SK-MEL-5 (cell line): ENCODE measurements at regions not wholly inside any gene's neighbourhood (a gene's known extent, or its start where the extent isn't known, plus 50 kb on each side); places are given as distances from the start of the nearest gene placed in this dataset.

Experiments used
- DNase-seq: peaks from one replicate; pipeline ENCODE4 v3.0.0-alpha.2; 2016; ENCODE audit warnings: low read depth, low spot score
- in situ Hi-C: cut with HindIII; loops from 2 replicates; pipeline ENCODE4 v1.10.0; 2016; ENCODE audit warnings: low sequenced_read_pairs, high pct_unique_total_duplicates, low pct_unique_long_range_greater_than_20kb

DNA sequence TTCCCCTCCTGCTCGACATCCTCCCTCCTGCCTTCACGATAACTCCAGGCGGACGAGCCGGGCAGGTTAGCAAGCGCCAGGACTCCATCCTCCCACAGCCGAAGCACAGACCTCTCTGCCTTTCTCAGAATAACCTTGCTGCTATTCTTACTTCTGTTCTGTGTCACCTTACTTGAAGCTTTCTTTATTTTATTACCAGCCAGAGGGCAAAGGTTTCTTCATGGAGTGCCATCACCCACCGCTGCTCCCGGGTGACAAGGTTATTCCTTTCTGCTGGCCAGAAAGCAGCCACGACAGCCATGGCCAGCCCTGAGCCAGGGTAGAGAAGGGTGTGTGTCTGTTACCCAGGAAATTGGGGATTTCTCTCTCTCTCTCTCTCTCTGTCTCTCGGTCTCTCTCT lies 227.1 kb downstream of the ANAPC1 start:
- DNase-seq = no peak
- in situ Hi-C loops = no loop called here

DNA sequence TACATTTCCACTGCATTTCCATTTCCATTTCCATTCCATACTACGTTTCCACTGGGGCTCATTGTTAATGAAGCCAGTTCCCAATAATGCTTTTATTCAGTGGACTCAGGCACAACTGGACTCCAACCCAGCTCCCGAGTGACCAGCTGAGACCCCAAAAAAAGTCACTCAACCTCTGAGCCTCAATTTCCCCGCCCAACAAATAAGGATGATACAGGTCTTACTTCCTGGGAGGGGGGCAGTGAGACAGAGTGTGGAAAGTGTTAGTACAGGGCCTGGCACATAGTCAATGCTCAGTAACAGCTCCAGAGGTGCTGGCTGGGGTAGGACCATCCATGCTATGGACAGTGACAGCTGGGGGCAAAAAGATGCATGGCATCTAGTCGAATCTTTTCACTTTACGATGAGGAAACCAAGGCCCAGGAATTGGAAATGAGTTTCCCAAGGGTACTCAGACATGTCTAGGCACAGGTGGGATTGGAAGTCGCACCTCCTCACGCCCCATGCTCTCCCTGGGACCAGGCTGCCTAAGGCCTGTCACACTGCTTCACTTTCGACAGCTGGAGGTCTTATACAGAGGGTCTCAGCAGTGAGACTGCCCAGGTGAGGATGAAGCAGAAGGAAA lies 226.5 kb downstream of the ANAPC1 start:
- in situ Hi-C loops = no loop called here
- no peak for DNase-seq

DNA sequence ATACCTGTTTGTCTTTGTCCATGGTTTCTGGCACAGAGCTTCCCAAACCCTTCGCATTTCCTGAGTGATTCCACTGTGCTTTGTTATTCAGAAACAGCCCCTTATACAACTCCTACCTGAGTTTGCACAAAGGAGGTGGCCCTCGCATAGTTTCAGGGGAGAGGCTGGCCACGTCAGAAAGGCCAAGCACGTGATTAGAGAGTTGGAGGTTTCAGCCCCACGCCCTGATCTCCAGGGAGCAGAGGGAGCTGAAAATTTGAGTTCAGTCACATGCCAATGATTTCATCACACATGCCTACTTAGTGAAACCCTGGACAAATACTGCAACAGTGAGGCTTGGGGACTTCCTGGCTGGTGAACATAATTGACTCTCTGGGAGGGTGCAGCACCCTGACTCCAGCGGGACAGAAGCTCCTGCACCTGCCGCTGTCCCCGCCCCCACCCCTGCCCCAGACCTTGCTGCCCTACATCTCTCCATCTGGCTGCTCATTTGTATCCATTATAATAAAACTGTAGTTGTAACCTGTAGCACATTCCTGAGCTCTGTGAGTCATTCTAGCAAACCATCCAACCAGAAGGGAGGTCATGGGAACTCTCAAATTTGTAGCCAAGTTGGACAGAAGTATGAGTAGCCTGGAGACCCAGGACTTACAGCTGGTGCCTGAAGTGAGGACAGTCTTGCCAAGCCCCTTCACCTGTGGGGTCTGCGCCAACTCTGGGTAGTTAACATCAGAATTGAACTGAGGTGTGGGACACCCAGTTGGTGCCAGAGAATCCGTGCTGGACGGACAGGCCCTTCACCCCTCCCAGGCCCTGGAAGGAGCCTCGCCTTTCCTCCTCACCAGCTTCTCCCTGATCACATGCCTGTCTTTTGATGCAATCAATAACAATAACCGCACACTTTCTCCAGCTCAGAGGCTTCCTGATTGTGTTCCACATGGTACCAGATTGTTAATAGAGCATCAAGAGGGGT lies 224.3 kb downstream of the ANAPC1 start:
- in situ Hi-C loops = no loop called here
- DNase-seq = peak; percentile 65

DNA sequence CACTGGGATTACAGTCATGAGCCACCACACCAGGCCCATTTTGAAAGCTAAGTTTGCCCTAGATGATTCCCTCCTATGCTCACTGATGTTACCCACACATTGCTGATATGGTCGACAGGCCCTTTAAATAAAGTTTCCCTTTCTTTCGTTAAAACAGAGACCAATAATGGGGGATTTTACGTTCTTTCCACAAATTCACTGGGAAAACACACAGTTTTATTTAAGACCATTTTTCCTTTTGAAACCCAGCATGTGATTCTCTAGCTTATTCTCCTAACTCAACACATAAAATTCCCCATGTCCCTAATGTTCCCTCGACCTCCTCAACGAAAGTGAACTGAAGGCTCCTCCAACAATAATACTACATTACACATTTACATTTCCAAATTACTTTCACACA lies 223.2 kb downstream of the ANAPC1 start:
- in situ Hi-C loops = no loop called here
- no peak for DNase-seq

DNA sequence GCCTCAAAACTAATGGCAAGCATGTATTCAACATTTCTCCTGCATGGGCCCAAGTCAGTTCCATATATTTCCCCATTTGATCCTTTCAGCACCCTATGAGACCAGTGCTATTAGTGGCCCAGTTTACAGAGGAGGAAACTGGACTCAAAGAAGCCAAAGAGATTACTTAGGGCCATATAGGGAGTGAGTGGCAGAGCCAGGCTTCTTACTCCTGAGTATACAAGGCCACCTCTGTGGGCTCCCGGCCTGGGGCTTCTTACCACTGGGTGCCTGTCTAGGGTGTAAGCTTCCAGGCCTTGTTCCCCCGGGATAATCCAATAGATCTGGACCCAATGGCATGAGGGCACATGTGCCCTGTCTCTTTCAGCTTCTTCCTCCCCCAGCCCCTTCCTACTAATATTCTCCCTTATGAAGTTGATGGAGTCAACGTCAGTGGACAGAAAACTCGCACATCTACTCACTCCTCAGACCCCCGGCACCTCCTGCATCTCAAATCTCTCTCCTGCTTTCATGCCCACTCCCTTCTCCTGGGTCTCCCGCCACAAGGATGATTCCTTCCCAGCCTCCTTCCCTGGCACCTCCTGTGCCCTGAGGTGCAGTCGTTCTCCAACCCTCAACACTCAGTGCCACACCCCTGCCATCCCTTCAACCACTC lies 222.6 kb downstream of the ANAPC1 start:
- in situ Hi-C loops = no loop called here
- no peak for DNase-seq

DNA sequence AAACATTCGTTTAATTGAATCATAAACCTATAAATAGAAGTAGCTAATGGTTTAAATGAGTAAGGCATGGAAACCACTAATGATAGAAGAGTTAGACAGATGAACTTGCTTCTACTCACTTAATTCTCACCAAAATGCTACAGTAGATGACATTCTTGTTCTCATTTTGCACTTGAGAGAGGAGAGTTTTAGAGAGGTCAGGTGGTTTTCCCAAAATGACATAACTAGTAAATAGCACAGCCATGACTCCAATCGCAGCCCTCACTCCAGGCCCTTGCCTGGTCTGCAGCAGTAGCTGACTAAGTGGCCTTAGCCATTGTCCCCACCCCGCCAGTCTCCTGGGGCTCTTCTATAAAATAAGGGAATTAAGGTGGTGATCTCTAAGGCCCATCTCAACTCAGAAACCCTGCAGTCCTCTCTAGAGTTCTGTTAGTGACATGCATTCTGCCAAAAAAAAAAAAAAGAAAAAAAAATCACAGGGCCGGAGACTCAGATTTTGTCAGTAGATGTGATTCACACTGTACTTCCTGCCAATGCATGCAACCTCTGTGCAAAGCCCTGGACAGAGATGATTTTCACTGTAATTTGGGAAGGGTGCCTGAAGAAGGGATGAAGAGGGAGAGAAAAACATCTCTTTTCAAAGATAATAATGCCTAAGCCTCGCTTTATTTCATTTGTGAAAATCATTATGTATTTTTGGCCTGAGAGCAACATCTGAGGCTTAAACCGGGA lies 221.8 kb downstream of the ANAPC1 start:
- in situ Hi-C loops = no loop called here
- no peak for DNase-seq

DNA sequence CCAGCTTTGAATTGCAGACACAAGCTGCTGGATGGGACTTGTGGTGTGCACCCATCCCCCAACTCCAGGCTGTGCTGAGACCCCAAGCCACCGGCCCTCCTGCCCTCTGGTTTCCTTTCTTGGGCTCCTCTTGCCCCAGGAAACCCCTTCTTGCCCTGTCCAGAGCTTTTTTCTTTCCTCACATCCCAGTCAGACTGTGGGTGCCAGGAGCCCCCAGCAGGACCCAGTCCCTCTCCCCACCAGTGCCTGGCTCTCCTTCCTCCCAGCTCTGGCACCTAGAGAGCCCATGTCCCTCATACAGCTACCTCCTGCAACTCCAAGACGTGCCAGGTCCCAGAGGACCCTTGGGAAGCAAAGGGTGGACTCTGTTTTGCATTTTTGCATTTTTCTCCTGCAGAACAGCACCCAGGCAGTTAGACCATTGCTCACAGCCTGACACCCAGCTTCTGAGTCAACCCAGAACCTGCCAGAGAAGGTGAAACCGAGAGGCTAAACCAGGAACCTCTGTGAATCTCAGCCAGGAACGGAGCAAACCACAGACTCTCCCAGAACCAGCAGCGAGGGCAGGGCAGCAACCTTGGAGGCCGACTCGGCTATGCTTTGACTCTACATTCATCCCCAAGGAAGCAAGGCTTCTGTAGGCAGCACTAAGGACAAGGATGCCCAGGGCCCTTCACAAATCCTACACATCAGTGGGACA lies 221.1 kb downstream of the ANAPC1 start:
- in situ Hi-C loops = no loop called here
- DNase-seq = no peak

DNA sequence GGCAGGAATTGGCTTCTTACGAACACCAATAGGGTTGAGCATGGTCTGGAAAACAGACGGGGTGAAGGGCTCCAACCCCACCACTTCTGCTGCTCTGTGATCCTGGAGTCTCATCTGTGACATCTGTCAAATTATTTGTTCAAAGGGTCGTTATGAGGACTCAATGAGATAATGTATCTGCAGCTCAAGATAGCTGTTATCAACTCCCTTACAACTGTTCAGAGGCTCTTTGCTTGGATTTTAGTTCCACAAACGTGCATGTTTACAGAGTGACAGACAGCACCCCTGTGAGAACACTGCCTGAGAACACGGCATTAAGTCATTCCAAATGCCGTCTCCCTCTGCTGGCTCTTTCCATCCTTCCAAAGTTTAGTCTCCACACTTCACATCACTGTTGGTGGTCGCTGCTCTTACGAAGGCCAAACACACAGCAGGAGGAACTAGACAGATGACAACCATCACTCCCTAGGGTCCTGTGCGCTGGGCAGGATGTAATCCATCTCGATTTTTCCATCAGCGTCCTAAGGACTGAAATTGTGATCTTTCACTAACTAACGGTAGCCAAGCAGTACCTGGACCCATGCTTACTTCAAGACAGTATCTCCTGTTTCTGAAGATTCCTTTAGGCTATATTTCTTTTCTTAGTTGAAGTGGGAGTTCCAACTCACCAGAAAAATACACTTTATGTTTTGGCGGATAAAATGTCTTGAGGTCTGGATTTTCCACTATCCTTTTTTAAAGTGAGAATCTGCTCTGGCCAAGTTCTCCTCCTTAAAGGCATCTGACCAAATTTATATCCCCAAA lies 220.3 kb downstream of the ANAPC1 start:
- in situ Hi-C loops = no loop called here
- DNase-seq = no peak

DNA sequence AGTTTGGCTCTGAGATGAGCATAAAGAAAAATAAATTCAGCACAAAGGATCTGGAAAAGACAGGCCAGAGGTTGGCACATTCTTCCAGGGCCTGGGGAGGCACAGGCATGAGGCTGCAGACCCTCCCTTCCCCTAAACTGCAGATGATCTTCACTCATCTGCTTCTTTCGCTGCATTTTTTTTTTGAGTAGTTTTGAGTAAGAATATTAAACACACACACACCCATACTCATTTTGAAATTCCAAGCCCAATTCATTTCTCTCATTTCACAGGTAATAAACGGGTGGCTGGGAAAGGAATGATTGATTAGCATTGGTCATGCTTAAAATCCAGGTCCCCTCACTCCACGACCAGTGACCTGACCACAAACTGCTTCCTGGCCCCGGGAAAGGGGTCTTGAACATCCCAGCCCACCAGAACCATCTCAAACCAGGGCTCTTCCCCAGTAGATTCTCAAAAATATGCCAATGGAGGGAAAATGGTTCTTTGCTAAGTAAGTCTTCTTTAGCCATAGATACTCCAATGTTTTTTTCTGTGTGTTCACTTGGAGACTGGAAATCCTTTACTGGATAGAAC lies 219.6 kb downstream of the ANAPC1 start:
- in situ Hi-C loops = no loop called here
- DNase-seq = no peak

DNA sequence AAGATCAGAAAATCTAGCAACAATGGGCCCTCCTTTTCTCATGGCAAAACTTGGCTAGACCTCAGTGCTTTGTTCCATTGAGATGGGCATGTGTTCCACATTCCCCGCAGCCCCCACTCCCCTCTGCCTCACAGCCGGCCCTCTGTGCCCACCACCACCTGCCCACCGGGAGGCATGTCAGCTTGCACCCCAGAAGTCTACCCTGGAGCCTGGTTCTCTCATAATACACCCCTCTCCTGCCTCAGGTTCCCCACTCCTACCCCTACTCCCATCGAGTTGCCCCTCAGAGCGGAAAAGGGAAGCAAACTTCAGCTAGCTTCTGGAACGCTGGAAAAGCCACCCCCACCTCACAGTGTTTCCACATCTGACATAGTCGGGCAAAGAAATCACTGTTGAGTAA lies 219.0 kb downstream of the ANAPC1 start:
- no peak for DNase-seq
- in situ Hi-C loops = no loop called here

DNA sequence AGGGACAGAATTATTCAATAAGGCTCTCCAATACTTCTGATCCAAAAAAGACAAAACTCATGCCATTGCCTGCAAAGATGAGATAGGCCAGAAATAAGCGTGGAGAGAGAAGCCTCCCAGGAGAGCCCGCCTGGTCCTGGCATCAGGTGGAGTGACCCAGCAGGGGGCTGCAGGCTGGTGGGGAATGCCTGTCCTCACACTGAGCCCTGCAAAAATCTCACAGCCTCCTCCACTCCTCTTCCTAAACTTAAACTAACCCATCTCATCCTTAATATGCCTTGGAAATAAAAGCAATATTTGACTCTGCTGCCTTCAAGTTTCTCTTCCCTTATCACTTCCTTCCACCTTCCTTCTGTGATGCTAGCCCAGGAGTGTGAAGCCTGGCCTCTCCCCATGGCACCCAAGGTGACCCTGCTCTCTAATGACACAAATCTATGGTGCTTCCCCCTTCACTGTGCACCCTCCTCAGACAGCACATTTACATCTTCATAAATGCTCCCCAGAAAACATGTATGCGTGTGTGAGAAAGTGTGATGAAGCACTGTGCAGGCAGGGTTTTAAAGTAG lies 218.4 kb downstream of the ANAPC1 start:
- in situ Hi-C loops = no loop called here
- no peak for DNase-seq

DNA sequence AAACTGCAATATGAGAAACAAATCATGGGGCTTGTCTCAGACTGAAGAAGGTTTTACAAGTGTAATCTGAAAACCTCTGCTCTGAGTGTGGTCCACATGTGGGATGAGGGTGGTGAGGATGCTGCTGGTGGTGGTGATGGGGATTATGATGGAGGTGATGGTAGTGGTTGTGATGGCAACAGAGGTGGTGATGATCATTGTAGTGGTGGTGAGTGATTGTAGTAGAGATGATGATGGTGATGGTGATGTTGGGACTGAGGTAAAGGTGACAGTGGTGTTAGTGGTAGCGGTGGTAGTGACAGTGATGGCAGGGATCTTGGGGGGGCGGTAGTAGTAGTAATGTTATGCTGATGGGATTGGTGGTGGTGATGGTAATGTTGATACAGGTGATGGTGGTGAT lies 217.8 kb downstream of the ANAPC1 start:
- DNase-seq = no peak
- in situ Hi-C loops = no loop called here

DNA sequence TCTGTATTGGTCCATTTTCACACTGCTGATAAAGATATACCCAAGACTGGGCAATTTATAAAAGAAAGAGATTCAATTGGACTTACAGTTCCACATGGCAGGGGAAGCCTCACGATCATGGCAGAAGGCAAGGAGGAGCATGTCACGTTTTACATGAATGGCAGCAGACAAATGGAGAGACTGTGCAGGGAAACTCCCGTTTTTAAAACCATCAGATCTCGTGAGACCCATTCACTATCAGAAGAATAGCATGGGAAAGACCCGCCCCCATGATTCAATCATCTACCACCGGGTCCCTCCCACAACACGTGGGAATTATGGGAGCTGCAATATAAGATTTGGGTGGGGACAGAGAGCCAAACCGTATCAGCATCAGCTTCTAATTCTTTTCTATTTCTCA lies 217.0 kb downstream of the ANAPC1 start:
- DNase-seq = peak; percentile 26
- in situ Hi-C loops = no loop called here

DNA sequence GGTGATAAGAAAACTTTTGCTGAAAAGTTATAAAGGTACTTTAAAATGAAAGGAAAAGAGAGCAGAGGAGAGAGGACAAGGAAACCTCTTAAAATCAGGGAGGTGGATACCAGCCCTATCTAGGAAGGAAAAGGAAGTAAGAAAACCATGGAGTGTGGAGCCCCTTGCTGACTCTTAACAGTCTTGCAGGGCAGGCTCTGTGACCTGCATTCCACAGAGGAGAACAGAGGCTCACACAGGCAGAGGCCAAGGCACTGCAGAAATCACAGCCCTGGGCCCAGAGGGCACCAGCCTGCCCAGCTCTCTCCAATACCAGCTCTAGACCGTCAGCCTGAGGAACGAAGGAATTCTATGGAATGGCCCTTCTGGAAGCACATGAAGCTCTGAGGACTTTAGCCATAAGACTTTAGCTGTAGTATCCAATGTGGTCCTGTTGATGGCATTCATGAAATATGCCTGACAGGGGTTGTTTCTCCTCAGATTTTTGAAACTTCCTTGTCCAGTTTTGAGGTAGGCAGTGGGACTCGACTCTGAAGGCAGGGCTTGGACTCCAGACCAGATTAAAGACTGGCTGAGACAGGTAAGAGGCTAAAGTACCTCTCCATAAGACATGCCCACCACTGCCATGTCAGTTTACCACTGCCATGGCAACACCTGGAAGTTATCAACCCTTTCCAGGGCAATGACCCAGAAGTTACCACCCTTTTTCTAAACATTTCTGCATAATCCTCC lies 216.3 kb downstream of the ANAPC1 start:
- in situ Hi-C loops = no loop called here

DNA sequence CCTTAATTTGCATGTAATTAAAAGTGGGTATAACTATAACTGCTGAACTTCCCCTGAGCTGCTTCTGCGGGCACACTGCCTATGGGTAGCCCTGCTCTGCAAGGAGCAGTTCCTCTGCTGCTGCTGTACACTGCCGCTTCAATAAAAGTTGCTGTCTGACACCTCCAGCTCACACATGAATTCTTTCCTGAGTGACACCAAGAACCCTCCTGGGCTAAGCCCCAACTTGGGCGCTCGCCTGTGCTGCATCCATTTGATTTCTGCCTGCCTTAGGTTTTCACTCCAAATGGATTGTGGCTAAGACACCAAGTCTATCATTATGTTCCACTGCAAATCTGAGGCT lies 215.7 kb downstream of the ANAPC1 start:
- in situ Hi-C loops = no loop called here
- DNase-seq = no peak

More for the DNA sequence above, 216.3 kb downstream of the ANAPC1 start:
- DNase-seq = peak; percentile 80

DNA sequence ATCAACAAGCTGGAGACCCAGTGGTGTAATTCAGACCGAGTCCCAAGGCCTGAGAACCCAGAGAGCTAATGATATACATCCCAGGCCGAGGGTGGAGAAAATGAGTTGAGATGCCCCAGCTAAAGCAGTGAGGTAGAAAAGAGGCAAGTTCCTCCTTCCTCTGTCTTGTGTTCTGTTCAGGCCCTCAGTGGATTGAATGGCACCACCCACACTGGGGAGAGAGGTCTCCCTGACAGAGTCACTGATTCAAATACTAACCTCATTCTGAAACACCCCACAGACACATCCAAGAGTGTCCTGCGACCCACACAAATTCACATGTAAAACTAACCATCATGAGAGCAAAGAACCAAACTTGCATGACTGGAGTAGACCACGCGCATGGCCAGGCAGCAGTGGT lies 215.3 kb downstream of the ANAPC1 start:
- no peak for DNase-seq
- in situ Hi-C loops = no loop called here
